ENCODE measurements at regions not wholly inside any gene's neighbourhood (a gene's known extent, or its start where the extent isn't known, plus 50 kb on each side); places are given as distances from the start of the nearest gene placed in this dataset.

DNA sequence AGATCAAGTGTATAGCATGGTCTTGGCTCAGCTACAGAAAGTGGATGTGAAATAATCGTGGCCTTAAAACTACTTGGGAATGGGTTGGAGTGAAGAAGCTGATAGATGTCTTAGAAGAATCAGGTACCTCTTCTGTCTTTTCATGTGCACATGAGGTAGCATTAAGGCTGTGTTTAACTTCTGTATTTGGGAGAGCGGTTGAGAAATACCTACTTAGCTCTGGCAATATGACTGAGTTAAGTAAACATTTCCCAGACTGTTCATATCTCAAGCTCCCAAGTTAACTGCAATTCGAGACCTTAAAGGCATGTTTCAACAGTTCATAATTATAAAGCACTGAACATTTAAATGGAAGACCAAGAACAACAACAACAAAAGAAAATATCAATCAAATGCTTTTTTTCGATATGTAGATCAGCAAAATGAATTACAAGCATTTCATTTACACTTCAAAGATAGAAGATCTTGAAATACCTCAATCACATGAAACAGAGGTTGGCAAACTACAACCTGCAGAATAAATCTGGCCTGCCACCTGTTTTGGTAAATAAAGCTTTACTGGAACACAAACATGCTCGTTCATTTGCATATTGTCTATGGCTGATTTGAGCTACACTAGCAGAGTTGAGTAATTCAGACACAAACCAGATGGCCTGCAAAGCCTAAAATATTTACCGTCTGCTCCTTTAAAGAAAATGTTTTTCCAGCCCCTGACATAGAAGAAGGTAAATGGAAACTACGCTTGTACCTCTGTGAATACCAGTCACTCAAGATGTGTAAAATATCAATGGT is 337.1 kb upstream of the GLI3 start:
- no peak overlapping the region for H3K27ac Mint-ChIP-seq
- peaks cover 11% of the 10 kb centered on the region for H3K9me3 Mint-ChIP-seq
- no peaks in the 10 kb centered on the region for H3K27me3 Mint-ChIP-seq
- TF ChIP-seq, protein P1, sequence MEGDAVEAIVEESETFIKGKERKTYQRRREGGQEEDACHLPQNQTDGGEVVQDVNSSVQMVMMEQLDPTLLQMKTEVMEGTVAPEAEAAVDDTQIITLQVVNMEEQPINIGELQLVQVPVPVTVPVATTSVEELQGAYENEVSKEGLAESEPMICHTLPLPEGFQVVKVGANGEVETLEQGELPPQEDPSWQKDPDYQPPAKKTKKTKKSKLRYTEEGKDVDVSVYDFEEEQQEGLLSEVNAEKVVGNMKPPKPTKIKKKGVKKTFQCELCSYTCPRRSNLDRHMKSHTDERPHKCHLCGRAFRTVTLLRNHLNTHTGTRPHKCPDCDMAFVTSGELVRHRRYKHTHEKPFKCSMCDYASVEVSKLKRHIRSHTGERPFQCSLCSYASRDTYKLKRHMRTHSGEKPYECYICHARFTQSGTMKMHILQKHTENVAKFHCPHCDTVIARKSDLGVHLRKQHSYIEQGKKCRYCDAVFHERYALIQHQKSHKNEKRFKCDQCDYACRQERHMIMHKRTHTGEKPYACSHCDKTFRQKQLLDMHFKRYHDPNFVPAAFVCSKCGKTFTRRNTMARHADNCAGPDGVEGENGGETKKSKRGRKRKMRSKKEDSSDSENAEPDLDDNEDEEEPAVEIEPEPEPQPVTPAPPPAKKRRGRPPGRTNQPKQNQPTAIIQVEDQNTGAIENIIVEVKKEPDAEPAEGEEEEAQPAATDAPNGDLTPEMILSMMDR (conservative IDR thresholded peaks at IDR 0.05) = no peak
- DNase-seq (ENCODE audit: extremely low spot score, unreplicated experiment) = no peak
- H3K4me3 Mint-ChIP-seq = no peak overlapping the region
- H3K36me3 Mint-ChIP-seq = no peaks in the 10 kb centered on the region
- H3K4me1 Mint-ChIP-seq (ENCODE audit: unreplicated experiment) = peaks cover 33% of the 10 kb centered on the region

DNA sequence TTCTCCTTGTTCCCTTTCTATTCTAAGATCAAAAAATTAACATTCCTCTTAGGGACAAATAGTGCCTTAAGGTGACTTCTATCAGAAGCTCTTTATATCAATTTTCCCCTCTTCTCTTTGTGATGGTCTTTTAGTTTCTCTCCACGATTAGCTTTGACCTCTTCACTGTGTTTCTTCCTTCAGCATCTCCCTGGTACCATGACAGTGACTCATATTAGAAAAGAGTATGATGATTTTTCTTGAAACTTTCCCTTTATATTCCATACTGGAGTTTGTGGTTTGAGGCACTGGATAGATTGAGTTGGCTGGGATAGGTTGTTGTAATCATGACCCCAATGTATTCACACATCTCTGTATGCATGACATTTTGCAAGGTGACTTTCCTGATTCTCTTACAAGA is 335.6 kb upstream of the GLI3 start:
- Mint-ChIP-seq H3K9me3 (peaks cover 11% of the 10 kb centered on the region), H3K36me3 (no peaks in the 10 kb centered on the region), H3K27me3 (no peaks in the 10 kb centered on the region), H3K4me1 (ENCODE audit: unreplicated experiment) (peaks cover 33% of the 10 kb centered on the region), H3K4me3 (no peak overlapping the region), H3K27ac (no peak overlapping the region)
- no peak for DNase-seq (ENCODE audit: extremely low spot score, unreplicated experiment)
- TF ChIP-seq, protein P1 (conservative IDR thresholded peaks at IDR 0.05) = no peak

DNA sequence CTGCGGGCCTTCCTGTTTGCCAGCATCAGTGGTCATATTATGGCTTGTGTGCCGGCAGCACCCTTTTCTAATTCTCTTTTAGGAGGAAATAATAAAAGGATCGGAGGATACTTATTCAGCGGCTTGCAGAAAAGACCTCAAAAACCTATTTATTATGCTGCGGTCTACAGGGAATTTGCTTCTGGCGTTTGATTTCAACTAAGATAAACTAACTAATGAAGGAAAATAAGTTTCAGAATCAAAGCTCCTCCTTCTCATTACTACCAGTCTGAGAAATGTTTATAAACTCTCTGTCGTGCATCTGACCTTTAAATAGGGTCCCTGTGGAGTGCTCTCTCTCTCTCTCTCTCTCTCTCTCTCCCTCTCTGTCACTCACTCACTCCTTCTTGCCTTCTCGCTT is 335.0 kb upstream of the GLI3 start:
- H3K27me3 Mint-ChIP-seq = no peaks in the 10 kb centered on the region
- no peak overlapping the region for H3K27ac Mint-ChIP-seq
- no peak overlapping the region for H3K4me3 Mint-ChIP-seq
- peaks cover 33% of the 10 kb centered on the region for H3K4me1 Mint-ChIP-seq (ENCODE audit: unreplicated experiment)
- TF ChIP-seq, protein P1 (conservative IDR thresholded peaks at IDR 0.05) = no peak
- no peaks in the 10 kb centered on the region for H3K36me3 Mint-ChIP-seq
- DNase-seq (ENCODE audit: extremely low spot score, unreplicated experiment) = no peak
- peaks cover 11% of the 10 kb centered on the region for H3K9me3 Mint-ChIP-seq

DNA sequence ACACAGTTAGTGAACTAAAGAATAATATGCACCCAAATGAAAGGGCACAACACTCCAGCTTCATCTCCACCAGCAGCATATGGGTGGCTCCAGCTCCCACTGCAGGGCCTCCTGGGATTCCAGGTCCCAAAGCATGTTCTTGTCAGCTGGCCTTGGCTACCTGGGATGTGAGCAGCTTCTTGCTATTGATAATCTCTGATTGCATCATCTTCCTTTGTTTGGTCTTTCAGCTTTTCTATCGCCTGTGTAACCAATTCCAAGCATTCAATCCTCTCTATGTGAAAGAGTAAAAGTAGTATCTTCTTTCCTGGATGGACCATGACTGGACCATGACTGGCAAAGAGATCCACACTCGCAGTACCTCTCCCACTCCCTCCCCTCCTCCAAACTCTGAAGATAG is 333.9 kb upstream of the GLI3 start:
- Mint-ChIP-seq H3K4me1 (ENCODE audit: unreplicated experiment) (peaks cover 33% of the 10 kb centered on the region), H3K4me3 (no peak overlapping the region), H3K9me3 (peaks cover 11% of the 10 kb centered on the region), H3K27ac (no peak overlapping the region), H3K36me3 (no peaks in the 10 kb centered on the region), H3K27me3 (no peaks in the 10 kb centered on the region)
- no peak for DNase-seq (ENCODE audit: extremely low spot score, unreplicated experiment)
- TF ChIP-seq, protein P1 (conservative IDR thresholded peaks at IDR 0.05) = no peak

DNA sequence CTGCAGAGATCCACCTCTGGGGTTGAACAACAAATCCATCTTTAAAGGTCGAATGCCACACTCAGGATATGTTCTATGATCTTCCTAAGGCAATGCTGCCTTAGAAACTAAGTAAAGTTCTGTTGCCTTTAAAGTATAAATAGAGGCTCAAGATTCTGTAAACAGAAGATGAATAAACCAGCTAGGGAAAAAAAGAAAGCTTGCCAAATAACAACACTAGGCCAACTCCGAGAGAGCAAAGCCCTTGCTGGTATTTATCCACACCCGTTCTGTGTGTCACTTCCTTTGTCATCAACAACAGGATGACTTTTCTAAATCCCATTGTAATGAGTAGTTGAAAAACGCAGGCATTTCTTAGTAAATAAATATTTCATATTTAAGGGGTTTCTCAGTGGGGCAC is 330.0 kb upstream of the GLI3 start:
- Mint-ChIP-seq H3K27me3 (no peaks in the 10 kb centered on the region), H3K27ac (no peak overlapping the region), H3K4me1 (ENCODE audit: unreplicated experiment) (peaks cover 11% of the 10 kb centered on the region), H3K4me3 (no peak overlapping the region), H3K9me3 (peaks cover 15% of the 10 kb centered on the region), H3K36me3 (peaks cover 5% of the 10 kb centered on the region)
- DNase-seq (ENCODE audit: extremely low spot score, unreplicated experiment) = no peak
- TF ChIP-seq, protein P1 (conservative IDR thresholded peaks at IDR 0.05) = no peak
